GM19438 (cell line): ENCODE measurements at regions not wholly inside any gene's neighbourhood (a gene's known extent, or its start where the extent isn't known, plus 50 kb on each side); places are given as distances from the start of the nearest gene placed in this dataset.
"Not testable (repeated sequence)": the region's sequence is repeated elsewhere in the genome, so short reads cannot be mapped to it uniquely, and the experiment has no call there.

ENCODE experiments used
- ATAC-seq: cut with Tn5 transposase; IDR thresholded peaks from one replicate; pipeline ENCODE4 v1.9.1; 2021; ENCODE audit warnings: low read depth; ENCODE audit not compliant: unreplicated experiment

DNA sequence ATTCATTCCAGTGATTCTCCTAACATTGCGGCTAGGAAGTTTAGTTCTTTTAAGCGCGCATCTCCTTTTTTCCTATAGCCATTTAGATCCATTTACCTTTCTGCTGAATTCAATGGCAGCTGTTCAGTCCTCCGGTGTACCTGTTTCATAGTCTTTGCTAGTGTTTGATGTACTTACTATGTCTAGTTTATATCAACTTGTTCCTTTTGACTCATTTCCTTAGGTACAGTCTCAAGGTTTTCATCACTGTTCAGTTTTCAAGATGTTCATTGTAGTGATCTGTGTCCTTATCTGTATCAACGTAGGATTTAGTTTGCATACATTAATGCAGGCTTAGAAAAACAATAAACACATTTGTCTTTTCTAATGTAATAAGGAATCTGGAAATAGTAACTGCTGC is 59.0 kb upstream of the MBNL1 start:
- ATAC-seq, result no peak

DNA sequence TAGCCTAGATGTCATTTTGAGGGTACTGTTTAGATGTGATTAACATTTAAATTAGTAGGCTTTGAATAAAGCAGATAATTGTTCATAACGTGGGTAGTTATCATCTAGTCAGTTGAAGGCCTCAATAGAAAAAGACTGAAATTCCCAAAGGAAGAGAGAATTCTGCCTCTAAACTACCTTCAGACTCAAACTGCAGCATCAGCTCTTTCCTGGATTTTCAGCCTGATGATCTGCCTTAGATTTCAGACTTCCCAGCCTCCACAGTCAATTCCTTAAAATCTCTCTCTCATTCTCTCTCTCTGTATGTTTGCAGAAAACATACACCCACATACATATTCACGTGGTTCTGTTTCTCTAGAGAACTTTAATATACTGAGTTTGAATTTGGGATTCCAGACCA is 58.0 kb upstream of the MBNL1 start:
- no peak for ATAC-seq

- ATAC-seq, result no peak
These were observed 57.1 kb upstream of the MBNL1 start for GRCh38 chr3:152211655-152212054.

GRCh38 chr3:152213203-152213602 is 55.5 kb upstream of the MBNL1 start:
- no peak for ATAC-seq

DNA sequence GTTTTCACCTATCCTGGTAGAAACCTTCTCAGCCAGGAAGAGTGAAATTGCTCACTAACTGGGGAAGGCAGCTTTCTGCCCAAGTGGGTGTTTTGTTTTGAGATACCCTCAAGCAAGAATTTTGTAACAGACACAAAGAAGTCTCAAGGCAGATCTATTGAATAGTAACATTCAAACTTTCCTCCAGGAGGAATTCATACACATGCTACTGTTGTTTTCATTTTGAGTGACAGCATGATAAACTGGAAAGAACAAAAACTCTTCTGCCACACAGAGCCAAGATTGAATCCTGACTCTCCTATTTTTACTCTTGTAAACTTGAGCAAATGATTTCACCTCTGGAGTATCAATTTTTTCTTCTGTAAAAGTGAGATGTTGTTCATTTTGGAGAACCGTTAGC is 54.8 kb upstream of the MBNL1 start:
- no peak for ATAC-seq

- ATAC-seq, result not testable (repeated sequence)
These were observed 51.5 kb upstream of the MBNL1 start for GRCh38 chr3:152216960-152217865.

DNA sequence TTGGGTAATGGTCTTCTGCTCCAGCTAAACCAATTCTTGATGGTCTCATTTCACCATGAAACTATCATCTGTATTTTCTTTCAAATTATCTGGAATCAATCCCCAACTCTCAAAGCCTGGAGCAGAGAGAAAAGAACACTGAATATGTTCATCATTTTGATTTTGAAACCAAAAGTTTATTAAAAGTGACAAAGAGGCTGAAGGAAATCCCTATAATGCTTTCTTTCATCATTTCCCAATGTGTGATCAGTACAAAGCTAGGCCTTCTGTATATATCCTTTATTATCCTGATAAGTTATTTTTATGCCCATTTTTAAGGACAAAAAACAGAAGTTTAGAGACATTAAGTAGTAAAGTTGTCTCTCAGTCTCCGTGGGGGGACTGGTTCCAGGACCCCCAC is 50.1 kb upstream of the MBNL1 start:
- no peak for ATAC-seq
